T-helper 1 cell treated with Interleukin-12 subunit alpha and Interleukin-12 subunit beta and Interleukin-4 antibody, amounts not matched to agents 30 ng/mL and 1 ng/mL, for 36 hours (primary cell): ENCODE measurements at regions not wholly inside any gene's neighbourhood (a gene's known extent, or its start where the extent isn't known, plus 50 kb on each side); places are given as distances from the start of the nearest gene placed in this dataset.

ENCODE experiments used
- intact Hi-C: fragments of 100-400 bp; cut with micrococcal nuclease; formaldehyde crosslinking; loops from one replicate; pipeline ENCODE4 v1.15.1; 2024

DNA sequence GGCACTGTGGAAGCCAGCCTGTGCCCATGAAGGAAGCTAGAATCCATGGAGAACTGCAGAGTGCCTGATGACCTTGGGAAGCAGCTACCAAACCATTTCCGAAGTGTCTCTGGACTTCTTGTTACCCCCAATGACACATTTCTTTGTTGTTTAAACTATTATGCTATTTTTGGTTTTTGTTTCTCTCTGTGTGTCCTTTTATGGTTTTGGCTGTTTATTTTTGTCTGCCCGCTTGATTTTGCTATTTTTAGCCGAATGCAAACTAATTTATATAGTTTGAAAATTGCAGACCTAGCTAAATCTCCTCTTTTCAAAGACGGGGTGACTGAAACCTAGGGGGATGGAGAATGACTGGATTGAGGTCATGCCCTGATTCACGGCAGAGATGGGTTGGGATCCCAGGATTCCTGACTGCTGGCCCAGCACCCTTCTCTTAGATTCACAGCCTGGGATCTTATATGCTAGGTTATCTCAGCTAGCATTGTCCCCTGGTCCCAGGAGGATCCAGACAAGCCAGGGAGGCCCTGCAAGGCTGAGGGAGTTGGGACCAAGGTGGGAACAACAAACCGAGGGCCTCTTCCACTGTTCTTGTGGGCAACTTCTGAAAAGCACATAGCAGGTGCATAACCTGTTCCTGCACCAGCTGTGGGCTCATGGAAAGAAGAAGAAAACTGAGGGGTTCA lies 116.3 kb upstream of the HAAO start:
- intact Hi-C loops, result no loop called here

DNA sequence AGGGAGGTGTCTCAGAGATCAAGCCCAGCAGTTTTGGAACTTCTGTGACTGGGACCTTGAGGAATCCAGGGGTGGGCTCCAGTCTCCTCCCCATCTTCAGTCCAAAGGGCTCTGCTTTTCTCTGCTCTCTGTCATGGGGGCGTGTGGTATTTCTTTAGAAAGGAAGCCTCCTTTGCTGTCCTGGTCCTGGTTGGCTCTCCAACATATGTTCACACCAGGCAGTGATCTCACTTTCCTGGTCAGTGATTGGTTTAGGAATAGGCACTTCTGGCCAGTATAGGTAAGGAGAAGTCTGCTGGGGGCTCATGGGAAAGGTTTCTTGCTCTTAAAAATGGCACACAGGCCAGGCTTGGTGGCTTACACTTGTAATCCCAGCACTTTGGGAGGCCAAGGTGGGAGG lies 115.5 kb upstream of the HAAO start:
- intact Hi-C loops, result no loop called here

GRCh38 chr2:42906557-42907411 lies 114.4 kb upstream of the HAAO start:
- intact Hi-C loops, result no loop called here

- intact Hi-C loops, result no loop called here
Measured at GRCh38 chr2:42906111-42906556, 113.8 kb upstream of the HAAO start.

DNA sequence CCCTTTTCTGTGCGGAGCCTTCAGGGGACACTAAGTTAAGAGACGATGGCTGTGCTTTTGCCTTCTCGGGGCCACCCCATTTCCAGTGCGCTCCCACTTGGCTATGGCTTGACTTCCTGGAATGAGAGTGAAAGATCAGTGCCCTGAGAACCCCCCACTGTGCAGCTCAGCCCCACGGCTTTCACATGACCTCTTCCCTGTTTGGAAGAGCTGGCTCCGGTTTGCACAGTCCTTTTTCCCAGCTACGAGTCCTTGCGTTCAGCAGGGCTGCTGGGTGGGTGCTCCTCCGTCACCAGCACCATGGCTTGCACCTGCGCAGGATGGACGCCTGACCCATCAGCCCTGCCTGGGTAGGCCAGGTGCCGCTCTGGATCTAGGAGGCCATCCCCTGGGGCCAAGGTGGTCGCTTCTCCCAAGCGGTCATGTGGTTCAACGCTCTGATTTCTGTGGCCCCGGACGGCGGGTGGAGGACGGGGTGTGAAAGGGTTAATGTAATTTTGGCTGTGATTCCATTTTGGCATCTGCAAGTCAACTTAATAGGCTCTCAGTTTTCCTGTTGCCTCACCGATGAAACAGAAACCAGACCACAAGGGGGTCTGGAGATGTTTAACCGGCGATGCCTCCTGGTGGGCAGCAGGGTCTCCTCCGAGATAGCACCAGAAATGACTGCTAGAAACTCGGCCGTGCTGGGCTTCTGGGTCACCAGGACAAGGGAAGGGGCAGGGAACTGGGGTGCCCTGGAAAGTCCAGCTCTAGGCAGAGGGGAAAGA lies 113.1 kb upstream of the HAAO start:
- intact Hi-C loops, result no loop called here

DNA sequence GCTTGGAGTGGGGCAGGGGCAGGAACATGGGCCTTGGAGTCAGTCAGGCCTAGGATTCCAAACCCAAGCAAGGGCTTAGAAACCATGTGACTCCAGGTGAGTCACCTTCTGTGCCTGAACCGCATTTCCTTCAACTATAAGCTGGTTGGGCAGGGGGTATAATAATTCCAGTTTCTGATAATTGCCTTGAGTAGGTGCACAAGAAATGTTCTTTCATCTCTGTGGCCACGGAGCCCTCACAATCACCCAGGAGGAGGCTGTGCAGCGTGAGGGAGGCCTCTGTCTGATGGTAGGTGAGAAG lies 112.1 kb upstream of the HAAO start:
- intact Hi-C loops, result no loop called here

GRCh38 chr2:42903821-42904575 lies 111.6 kb upstream of the HAAO start:
- intact Hi-C loops, result no loop called here

DNA sequence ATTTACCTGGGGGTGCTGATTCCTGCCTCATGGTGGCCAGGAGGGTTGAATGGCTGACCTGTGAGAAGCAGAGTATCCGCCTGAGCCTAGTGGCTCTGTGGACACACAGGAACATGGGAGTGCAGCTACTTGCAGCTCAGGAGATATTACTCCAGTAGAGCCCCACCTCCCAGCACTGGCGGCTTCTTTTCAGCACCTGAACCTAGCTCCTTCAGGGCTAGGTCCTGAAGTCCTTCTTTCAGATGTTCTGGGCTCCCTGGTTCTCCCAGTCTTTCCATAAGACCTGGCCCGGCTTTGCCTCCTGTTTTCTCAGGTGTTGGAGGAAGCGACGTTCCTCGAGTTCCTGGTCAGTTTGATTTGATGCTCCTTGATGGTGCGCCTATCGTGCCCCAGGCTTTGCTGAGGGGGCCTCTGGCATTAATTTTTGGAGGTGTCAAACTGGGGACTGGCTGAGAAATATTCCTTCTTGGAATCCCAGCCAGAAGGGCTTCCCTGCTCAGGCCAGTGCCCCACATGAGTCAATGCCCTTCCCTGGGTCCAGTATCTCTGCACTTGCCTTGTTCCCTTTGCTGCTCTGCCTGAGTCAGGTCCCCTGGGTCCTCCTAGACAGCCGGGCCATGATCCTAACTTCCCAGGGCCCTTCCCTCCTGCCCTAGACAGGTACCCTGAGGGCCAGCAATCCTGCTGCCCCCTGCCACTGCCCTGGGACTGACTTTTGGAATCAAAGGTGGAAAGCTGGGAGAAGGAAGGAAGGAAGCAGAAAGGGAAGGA lies 110.7 kb upstream of the HAAO start:
- intact Hi-C loops, result no loop called here

- intact Hi-C loops, result no loop called here
Measured at GRCh38 chr2:42901076-42901640, 108.8 kb upstream of the HAAO start.

DNA sequence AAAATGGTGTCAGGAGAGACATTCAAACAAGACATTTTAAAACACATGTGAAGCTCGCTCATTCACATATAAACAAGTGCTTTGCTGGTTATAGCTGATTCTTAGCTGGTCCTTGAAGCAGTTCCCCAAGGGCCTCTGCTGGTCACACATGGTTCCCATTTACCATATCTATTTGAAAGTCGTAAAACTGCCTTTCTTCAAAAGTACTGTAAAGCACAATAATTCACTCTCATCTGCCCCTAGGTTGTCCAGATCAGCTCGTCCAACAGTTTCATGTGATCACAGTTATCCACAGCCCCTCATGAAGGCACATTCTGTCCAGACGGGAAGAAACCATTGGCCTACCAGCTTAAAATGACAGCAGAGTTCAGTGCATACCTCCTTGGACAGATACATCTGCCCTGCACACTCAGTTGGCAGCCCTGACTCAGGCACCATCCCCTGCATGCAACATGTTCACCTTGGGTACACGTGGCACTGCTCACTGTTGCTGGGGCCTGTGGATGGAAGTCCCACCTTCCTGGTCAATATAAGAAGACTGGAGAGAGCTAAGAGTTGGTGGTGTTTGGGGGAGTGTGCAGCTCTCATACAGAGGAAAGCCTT lies 108.0 kb upstream of the HAAO start:
- intact Hi-C loops, result no loop called here

- intact Hi-C loops, result no loop called here
Measured at GRCh38 chr2:42897358-42897757, 105.0 kb upstream of the HAAO start.

DNA sequence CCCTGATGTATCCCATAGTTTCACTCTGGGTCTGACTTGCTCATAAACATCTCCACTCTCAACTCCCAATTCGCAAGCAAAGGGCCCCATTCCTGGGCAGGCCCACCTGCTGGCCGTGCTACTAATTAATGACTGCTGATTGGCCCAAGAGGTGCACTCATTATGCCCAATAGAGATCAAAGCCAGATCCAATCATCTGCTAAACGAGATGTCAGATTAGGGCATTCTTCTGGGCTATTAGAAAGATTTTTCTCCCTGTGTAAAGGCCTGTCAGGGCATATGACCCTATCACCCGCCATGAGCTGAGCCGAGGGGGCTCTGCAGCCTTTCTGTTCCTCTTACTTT lies 103.4 kb upstream of the HAAO start:
- intact Hi-C loops, result no loop called here

DNA sequence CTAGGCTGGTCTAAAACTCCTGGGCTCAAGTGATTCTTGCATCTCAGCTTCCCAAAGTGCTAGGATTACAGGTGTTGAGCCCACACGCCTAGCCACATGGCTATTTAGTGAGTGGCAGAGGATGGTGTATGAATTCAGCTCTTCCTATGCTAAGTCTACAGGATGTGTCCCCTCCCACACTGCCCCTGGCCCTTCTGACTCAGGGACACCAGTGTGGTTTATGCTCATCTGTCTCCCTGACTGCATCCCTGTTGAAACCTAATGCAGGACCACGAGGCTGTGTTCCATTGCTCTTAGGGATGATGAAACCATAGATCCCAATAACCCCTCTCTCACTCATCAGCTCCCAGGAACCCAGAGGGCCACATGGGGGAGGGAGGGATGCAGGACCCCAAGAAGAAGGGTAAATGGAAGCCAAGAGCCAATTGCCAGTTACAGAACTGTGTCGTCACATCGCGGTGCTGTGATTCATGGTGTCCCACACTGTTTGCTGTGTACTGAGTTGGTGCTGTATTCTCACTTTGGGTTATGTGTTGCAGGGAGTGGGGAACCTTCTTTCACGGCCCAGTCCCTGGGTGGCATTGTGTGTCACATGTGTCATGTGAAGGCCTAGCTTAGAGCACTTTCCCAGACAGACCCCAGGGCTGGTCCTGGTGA lies 102.9 kb upstream of the HAAO start:
- intact Hi-C loops, result no loop called here

- intact Hi-C loops, result no loop called here
Measured at GRCh38 chr2:42893047-42893758, 100.8 kb upstream of the HAAO start.

DNA sequence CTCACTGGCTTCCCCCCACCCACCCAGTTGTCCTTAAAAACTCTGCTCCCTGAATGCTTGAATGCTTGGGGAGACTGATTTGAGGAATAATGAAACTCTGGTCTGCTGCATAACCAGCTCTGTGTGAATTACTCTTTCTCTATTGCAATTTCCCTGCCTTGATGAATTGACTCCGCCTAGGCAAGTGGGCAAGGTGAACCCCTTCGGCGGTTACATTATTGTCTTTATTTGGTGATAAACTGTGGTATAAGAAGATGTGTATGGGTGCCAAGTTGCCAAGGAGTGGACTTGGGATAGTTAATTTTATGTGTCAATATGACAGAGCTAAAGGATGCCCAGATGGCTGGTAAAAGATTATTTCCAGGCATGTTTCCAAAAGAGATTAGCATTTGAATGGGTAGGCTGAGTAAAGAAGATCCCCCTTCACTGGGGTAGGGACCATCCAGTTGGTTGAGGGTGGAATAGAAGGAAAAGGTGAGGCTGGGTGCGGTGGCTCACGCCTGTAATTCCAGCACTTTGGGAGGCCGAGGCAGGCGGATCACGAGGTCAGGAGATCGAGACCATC lies 98.5 kb upstream of the HAAO start:
- intact Hi-C loops, result no loop called here

- intact Hi-C loops, result no loop called here
Measured at GRCh38 chr2:42888321-42889245, 96.2 kb upstream of the HAAO start.

- intact Hi-C loops, result no loop called here
Measured at GRCh38 chr2:42886921-42887320, 94.5 kb upstream of the HAAO start.

DNA sequence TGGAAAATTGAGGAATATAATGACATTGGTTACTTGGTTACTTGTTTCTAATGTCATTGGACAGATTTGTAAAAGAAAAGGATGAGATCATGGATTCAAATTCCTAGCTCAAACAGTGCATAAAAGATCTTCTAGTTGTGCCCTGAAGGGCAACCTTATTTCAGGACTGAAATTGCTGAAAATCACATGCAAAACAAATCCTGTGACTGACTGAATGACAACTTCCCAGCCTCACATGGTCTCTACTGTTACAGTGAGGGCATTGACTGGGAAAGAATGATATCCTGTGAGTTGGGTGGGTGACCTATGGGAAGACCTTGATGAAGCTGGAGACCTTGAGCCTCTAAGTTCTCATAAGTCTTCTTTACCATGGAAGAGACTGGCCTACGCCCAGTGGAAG lies 90.4 kb upstream of the HAAO start:
- intact Hi-C loops, result no loop called here
